ENCODE measurements at regions not wholly inside any gene's neighbourhood (a gene's known extent, or its start where the extent isn't known, plus 50 kb on each side); places are given as distances from the start of the nearest gene placed in this dataset.

- H3K4me3 ChIP-seq (ENCODE audit: low read depth in 2 of 2, low read length in 1 of 2) = no peak overlapping the region
- H4K20me1 ChIP-seq (ENCODE audit: insufficient read depth) = no peaks in the 10 kb centered on the region
- no peak for DNase-seq
- peak overlapping the region in 1 of 2 experiments; percentile 44; a peak in 1 of 4 replicates for H3K27ac ChIP-seq (ENCODE audit: low read depth in 2 of 2, low read length in 1 of 2)
- H3K4me2 ChIP-seq = peak overlapping the region; percentile 2; the same call in 1 of the 2 replicates
- H3K27me3 ChIP-seq (ENCODE audit: insufficient read depth) = no peaks in the 10 kb centered on the region
- POLR2A ChIA-PET = no interaction called here
- 0 out of 2 replicates have a peak overlapping the region, but pooled peaks have one; percentile 3 for H2AFZ ChIP-seq (ENCODE audit: low read depth)
- H3K79me2 ChIP-seq (ENCODE audit: insufficient read depth) = no peaks in the 10 kb centered on the region
- 5% methylated on average over 2 of the region's 2 CpGs for WGBS (ENCODE audit: low lambda C conversion rate)
- H3K9me3 ChIP-seq = no peaks in the 10 kb centered on the region
- H3F3A ChIP-seq (replicated peaks; ENCODE audit: insufficient read depth) = no peaks in the 10 kb centered on the region
- CTCF ChIA-PET = no interaction called here
- H3K9me2 ChIP-seq = no peaks in the 10 kb centered on the region
- H3K36me3 ChIP-seq (replicated peaks in 1 of 2; ENCODE audit: control insufficient read depth in 1 of 2, insufficient read depth in 2 of 2, low read length in 1 of 2) = no peaks in the 10 kb centered on the region
- no peak overlapping the region for H3K9ac ChIP-seq
- H3K4me1 ChIP-seq (ENCODE audit: control insufficient read depth in 1 of 2, insufficient read depth in 2 of 2, low read depth in 1 of 2, low read length in 1 of 2) = no peaks in the 10 kb centered on the region
- TF ChIP-seq NRF1 (IDR thresholded peaks at IDR 0.05; ENCODE audit: low read depth, low read length) (no peak), JUND (IDR thresholded peaks at IDR 0.05) (no peak), RCOR1 (IDR thresholded peaks at IDR 0.05; ENCODE audit: low read length) (no peak), PBX3 (IDR thresholded peaks at IDR 0.05) (no peak), FOXJ3 (CRISPR knock-in tag; IDR thresholded peaks at IDR 0.05) (no peak), CHD2 (IDR thresholded peaks at IDR 0.05; ENCODE audit: low read length, partially characterized antibody) (no peak), SMC3 (IDR thresholded peaks at IDR 0.05; ENCODE audit: low read depth, low read length) (no peak), MXI1 (IDR thresholded peaks at IDR 0.05; ENCODE audit: low read depth, low read length) (no peak), YY1 (IDR thresholded peaks at IDR 0.05; ENCODE audit: low read depth) (no peak), POLR2AphosphoS5 (IDR thresholded peaks at IDR 0.05; ENCODE audit: low read depth, low read length) (no peak), SIN3A (IDR thresholded peaks at IDR 0.05; ENCODE audit: borderline replicate concordance, low read depth, low read length) (no peak), RFX5 (IDR thresholded peaks at IDR 0.05; ENCODE audit: low read length) (no peak), RXRA (IDR thresholded peaks at IDR 0.05; ENCODE audit: borderline replicate concordance, low read depth) (no peak)
These were observed 398.4 kb downstream of the METTL4 start for GRCh38 chr18:2172881-2173280.

DNA sequence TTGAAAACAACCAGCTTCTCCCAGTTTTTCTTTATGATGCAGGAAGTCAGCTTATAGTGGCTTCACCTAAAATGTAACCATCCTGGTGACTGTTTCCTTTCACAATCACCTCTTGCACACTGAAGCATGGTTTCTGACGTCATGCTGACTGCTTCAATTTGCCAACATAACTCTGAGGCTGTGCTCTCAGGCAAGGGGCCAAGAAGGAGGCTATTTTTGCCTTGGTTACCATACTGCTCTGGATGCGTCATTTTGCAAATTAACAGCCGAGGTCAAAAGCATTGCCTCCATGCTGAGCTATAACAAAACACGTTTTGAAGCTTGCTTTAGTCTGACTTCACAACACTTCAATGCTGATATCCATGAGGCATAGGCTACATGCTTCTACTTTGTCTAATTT, 397.8 kb downstream of the METTL4 start:
- H3K9ac ChIP-seq = no peak overlapping the region
- no peak for DNase-seq
- no peaks in the 10 kb centered on the region for H3K9me3 ChIP-seq
- ChIA-PET POLR2A (no interaction called here), CTCF (no interaction called here)
- no peaks in the 10 kb centered on the region for H3K9me2 ChIP-seq
- no peaks in the 10 kb centered on the region for H3F3A ChIP-seq (replicated peaks; ENCODE audit: insufficient read depth)
- 3% methylated on average over 4 of the region's 4 CpGs for WGBS (ENCODE audit: low lambda C conversion rate)
- no peaks in the 10 kb centered on the region for H3K36me3 ChIP-seq (replicated peaks in 1 of 2; ENCODE audit: control insufficient read depth in 1 of 2, insufficient read depth in 2 of 2, low read length in 1 of 2)
- H3K4me2 ChIP-seq = peak overlapping the region; percentile 2; the same call in 1 of the 2 replicates
- H3K79me2 ChIP-seq (ENCODE audit: insufficient read depth) = no peaks in the 10 kb centered on the region
- no peaks in the 10 kb centered on the region for H4K20me1 ChIP-seq (ENCODE audit: insufficient read depth)
- no peak overlapping the region for H2AFZ ChIP-seq (ENCODE audit: low read depth)
- no peak overlapping the region for H3K4me3 ChIP-seq (ENCODE audit: low read depth in 2 of 2, low read length in 1 of 2)
- peak overlapping the region in 1 of 2 experiments; percentile 44; a peak in 1 of 4 replicates for H3K27ac ChIP-seq (ENCODE audit: low read depth in 2 of 2, low read length in 1 of 2)
- no peaks in the 10 kb centered on the region for H3K27me3 ChIP-seq (ENCODE audit: insufficient read depth)
- H3K4me1 ChIP-seq (ENCODE audit: control insufficient read depth in 1 of 2, insufficient read depth in 2 of 2, low read depth in 1 of 2, low read length in 1 of 2) = no peaks in the 10 kb centered on the region
- TF ChIP-seq, protein P1, sequence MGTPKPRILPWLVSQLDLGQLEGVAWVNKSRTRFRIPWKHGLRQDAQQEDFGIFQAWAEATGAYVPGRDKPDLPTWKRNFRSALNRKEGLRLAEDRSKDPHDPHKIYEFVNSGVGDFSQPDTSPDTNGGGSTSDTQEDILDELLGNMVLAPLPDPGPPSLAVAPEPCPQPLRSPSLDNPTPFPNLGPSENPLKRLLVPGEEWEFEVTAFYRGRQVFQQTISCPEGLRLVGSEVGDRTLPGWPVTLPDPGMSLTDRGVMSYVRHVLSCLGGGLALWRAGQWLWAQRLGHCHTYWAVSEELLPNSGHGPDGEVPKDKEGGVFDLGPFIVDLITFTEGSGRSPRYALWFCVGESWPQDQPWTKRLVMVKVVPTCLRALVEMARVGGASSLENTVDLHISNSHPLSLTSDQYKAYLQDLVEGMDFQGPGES (IDR thresholded peaks at IDR 0.05; ENCODE audit: low read depth, low read length) = no peak
- peak; percentile 60 for TF ChIP-seq NFIC (IDR thresholded peaks at IDR 0.05; ENCODE audit: borderline replicate concordance)
- no peak for TF ChIP-seq POLR2AphosphoS5 (IDR thresholded peaks at IDR 0.05; ENCODE audit: low read depth, low read length)
- no peak for TF ChIP-seq SMC3 (IDR thresholded peaks at IDR 0.05; ENCODE audit: low read depth, low read length)
- TF ChIP-seq SIN3A (IDR thresholded peaks at IDR 0.05; ENCODE audit: borderline replicate concordance, low read depth, low read length) = no peak
- TF ChIP-seq CTCF (IDR thresholded peaks at IDR 0.05) = no peak
- no peak for TF ChIP-seq FOXJ3 (CRISPR knock-in tag; IDR thresholded peaks at IDR 0.05)
- TF ChIP-seq YY1 (IDR thresholded peaks at IDR 0.05; ENCODE audit: low read depth) = no peak
- no peak for TF ChIP-seq CHD2 (IDR thresholded peaks at IDR 0.05; ENCODE audit: low read length, partially characterized antibody)
- TF ChIP-seq FOSL2 (IDR thresholded peaks at IDR 0.05; ENCODE audit: borderline replicate concordance, low read depth) = no peak
- TF ChIP-seq RAD21 (IDR thresholded peaks at IDR 0.05; ENCODE audit: low read length) = no peak
- TF ChIP-seq FOXM1 (IDR thresholded peaks at IDR 0.05; ENCODE audit: low read depth) = no peak
- TF ChIP-seq, protein P2, sequence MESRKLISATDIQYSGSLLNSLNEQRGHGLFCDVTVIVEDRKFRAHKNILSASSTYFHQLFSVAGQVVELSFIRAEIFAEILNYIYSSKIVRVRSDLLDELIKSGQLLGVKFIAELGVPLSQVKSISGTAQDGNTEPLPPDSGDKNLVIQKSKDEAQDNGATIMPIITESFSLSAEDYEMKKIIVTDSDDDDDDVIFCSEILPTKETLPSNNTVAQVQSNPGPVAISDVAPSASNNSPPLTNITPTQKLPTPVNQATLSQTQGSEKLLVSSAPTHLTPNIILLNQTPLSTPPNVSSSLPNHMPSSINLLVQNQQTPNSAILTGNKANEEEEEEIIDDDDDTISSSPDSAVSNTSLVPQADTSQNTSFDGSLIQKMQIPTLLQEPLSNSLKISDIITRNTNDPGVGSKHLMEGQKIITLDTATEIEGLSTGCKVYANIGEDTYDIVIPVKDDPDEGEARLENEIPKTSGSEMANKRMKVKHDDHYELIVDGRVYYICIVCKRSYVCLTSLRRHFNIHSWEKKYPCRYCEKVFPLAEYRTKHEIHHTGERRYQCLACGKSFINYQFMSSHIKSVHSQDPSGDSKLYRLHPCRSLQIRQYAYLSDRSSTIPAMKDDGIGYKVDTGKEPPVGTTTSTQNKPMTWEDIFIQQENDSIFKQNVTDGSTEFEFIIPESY (IDR thresholded peaks at IDR 0.05; ENCODE audit: borderline replicate concordance, low read depth) = no peak
- no peak for TF ChIP-seq TCF12 (IDR thresholded peaks at IDR 0.05)
- no peak for TF ChIP-seq RFX5 (IDR thresholded peaks at IDR 0.05; ENCODE audit: low read length)
- no peak for TF ChIP-seq RXRA (IDR thresholded peaks at IDR 0.05; ENCODE audit: borderline replicate concordance, low read depth)
- peak; percentile 12; the same call in 1 of the 2 replicates for TF ChIP-seq MEF2A (IDR thresholded peaks at IDR 0.05; ENCODE audit: borderline replicate concordance, low read depth)
- TF ChIP-seq RCOR1 (IDR thresholded peaks at IDR 0.05; ENCODE audit: low read length) = no peak
- TF ChIP-seq GATA2 (CRISPR knock-in tag; IDR thresholded peaks at IDR 0.05) = no peak

Data from SK-N-SH (cell line).